ENCODE measurements at regions not wholly inside any gene's neighbourhood (a gene's known extent, or its start where the extent isn't known, plus 50 kb on each side); places are given as distances from the start of the nearest gene placed in this dataset.

GRCh38 chrX:68892134-68892533 lies 63.3 kb downstream of the EFNB1 start:
- RAD21 ChIA-PET (ENCODE audit: unreplicated experiment): no interaction called here
- Histone ChIP-seq H3K4me1 (ENCODE audit: control insufficient read depth, insufficient read depth, low read length) (no peaks in the 10 kb centered on the region), H3K4me3 (no peak overlapping the region), H2AFZ (ENCODE audit: control insufficient read depth, low read depth, low read length) (no peak overlapping the region), H3K9ac (ENCODE audit: control insufficient read depth, insufficient read depth, low read length) (no peak overlapping the region), H3K9me3 (replicated peaks; ENCODE audit: control insufficient read depth, insufficient read depth, low read length) (no peaks in the 10 kb centered on the region), H3K27ac (ENCODE audit: control insufficient read depth, insufficient read depth) (no peak overlapping the region), H3K36me3 (ENCODE audit: control insufficient read depth in 2 of 2, insufficient read depth in 2 of 2, low read length in 1 of 2) (no peaks in the 10 kb centered on the region), H3K27me3 (replicated peaks in 1 of 2; ENCODE audit: control insufficient read depth in 2 of 2, insufficient read depth in 2 of 2, low read length in 1 of 2) (no peaks in the 10 kb centered on the region), H4K20me1 (ENCODE audit: control insufficient read depth, insufficient read depth) (no peaks in the 10 kb centered on the region), H3K79me2 (ENCODE audit: control insufficient read depth, insufficient read depth, low read length) (no peaks in the 10 kb centered on the region), H3K4me2 (ENCODE audit: control insufficient read depth, insufficient read depth) (no peak overlapping the region)
- POLR2A ChIA-PET: no interaction called here
- in situ Hi-C loops (cut with MboI) (no loop called here), intact Hi-C loops (cut with micrococcal nuclease; ENCODE audit: unreplicated experiment) (no loop called here)
- DNase-seq (ENCODE audit: low read depth, low spot score) (no peak), FAIRE-seq (no peak), ATAC-seq (no peak)
- SMC1A ChIA-PET (ENCODE audit: uncharacterized antibody, unreplicated experiment): no interaction called here
- BruUV-seq (replicated peaks): no TSS peak
- 4% methylated on average over 2 of the region's 2 CpGs for WGBS (ENCODE audit: insufficient coverage, insufficient replicate concordance, low lambda C conversion rate, missing lambda C conversion rate)
- CTCF ChIA-PET: no interaction called here
- TF ChIP-seq LARP7 (IDR thresholded peaks at IDR 0.05): no peak
- no peak for TF ChIP-seq YY1 (IDR thresholded peaks at IDR 0.05; ENCODE audit: low read depth, low read length)
- no peak for TF ChIP-seq GABPA (IDR thresholded peaks at IDR 0.05; ENCODE audit: low read depth)
- TF ChIP-seq E2F4 (IDR thresholded peaks at IDR 0.05; ENCODE audit: low read depth, low read length): no peak
- no peak for TF ChIP-seq SUPT20H (IDR thresholded peaks at IDR 0.05; ENCODE audit: borderline replicate concordance, control insufficient read depth, low read depth, low read length)
- no peak for TF ChIP-seq EP300 (IDR thresholded peaks at IDR 0.05; ENCODE audit: borderline replicate concordance in 1 of 2, control insufficient read depth in 1 of 2, low read depth in 2 of 2, low read length in 2 of 2)
- TF ChIP-seq BRCA1 (IDR thresholded peaks at IDR 0.05; ENCODE audit: low read depth, low read length): no peak
- no peak for TF ChIP-seq RCOR1 (conservative IDR thresholded peaks at IDR 0.05; ENCODE audit: low read depth, low read length)
- TF ChIP-seq CBX3 (IDR thresholded peaks at IDR 0.05; ENCODE audit: borderline replicate concordance, low read depth): no peak
- TF ChIP-seq USF1 (IDR thresholded peaks at IDR 0.05; ENCODE audit: borderline replicate concordance, extremely low read length, insufficient read depth, low read depth, low read length): no peak
- TF ChIP-seq HDAC6 (IDR thresholded peaks at IDR 0.05; ENCODE audit: unreplicated experiment): no peak
- no peak for TF ChIP-seq POLR2AphosphoS5 (IDR thresholded peaks at IDR 0.05; ENCODE audit: low read length)
- no peak for TF ChIP-seq TCF7 (IDR thresholded peaks at IDR 0.05; ENCODE audit: borderline replicate concordance)
- no peak for TF ChIP-seq CREM (IDR thresholded peaks at IDR 0.05; ENCODE audit: low read depth)
- no peak for TF ChIP-seq ATF7 (IDR thresholded peaks at IDR 0.05; ENCODE audit: low read depth)
- TF ChIP-seq ATF2 (IDR thresholded peaks at IDR 0.05; ENCODE audit: low read length): no peak
- TF ChIP-seq RAD21 (IDR thresholded peaks at IDR 0.05; ENCODE audit: insufficient read depth, low read depth, low read length): no peak

Measured in GM12878 (cell line).